ENCODE measurements at regions not wholly inside any gene's neighbourhood (a gene's known extent, or its start where the extent isn't known, plus 50 kb on each side); places are given as distances from the start of the nearest gene placed in this dataset.
A peak's percentile ranks its signal among the peaks of the same experiment; 100 is the strongest.
"Not testable (repeated sequence)": the region's sequence is repeated elsewhere in the genome, so short reads cannot be mapped to it uniquely, and the experiment has no call there.

GRCh38 chr1:243996223-243996622 is 54.9 kb upstream of the ZBTB18 start:
- DNase-seq, result no peak

GRCh38 chr1:243991650-243992049 is 59.4 kb upstream of the ZBTB18 start:
- no peak for DNase-seq

- no peak for DNase-seq
Measured at GRCh38 chr1:243984788-243985187, 66.3 kb upstream of the ZBTB18 start.

GRCh38 chr1:243982447-243983018 is 68.5 kb upstream of the ZBTB18 start:
- DNase-seq, result peak; percentile 35

- no peak for DNase-seq
Measured at GRCh38 chr1:243980471-243980870, 70.6 kb upstream of the ZBTB18 start.

- DNase-seq, result no peak
Measured at GRCh38 chr1:243980071-243980470, 71.0 kb upstream of the ZBTB18 start.

- DNase-seq, result no peak
Measured at GRCh38 chr1:243979396-243979795, 71.7 kb upstream of the ZBTB18 start.

GRCh38 chr1:243977094-243977493 is 74.0 kb upstream of the ZBTB18 start:
- DNase-seq, result no peak

GRCh38 chr1:243974451-243975292 is 76.4 kb upstream of the ZBTB18 start:
- peak; percentile 54 for DNase-seq

- no peak for DNase-seq
Measured at GRCh38 chr1:243973169-243973568, 77.9 kb upstream of the ZBTB18 start.

- no peak for DNase-seq
Measured at GRCh38 chr1:243970077-243970476, 81.0 kb upstream of the ZBTB18 start.

GRCh38 chr1:243968413-243968812 is 82.7 kb upstream of the ZBTB18 start:
- DNase-seq, result no peak

GRCh38 chr1:243964915-243965314 is 86.2 kb upstream of the ZBTB18 start:
- no peak for DNase-seq

- no peak for DNase-seq
Measured at GRCh38 chr1:243963571-243963970, 87.5 kb upstream of the ZBTB18 start.

GRCh38 chr1:243962541-243962940 is 88.5 kb upstream of the ZBTB18 start:
- no peak for DNase-seq

- DNase-seq, result no peak
Measured at GRCh38 chr1:243959998-243960397, 91.1 kb upstream of the ZBTB18 start.

- DNase-seq, result no peak
Measured at GRCh38 chr1:243957141-243957540, 93.9 kb upstream of the ZBTB18 start.

- DNase-seq, result no peak
Measured at GRCh38 chr1:243956450-243956849, 94.6 kb upstream of the ZBTB18 start.

- DNase-seq, result not testable (repeated sequence)
Measured at GRCh38 chr1:243951207-243951606, 99.9 kb upstream of the ZBTB18 start.

GRCh38 chr1:243950166-243950565 is 100.1 kb upstream of the AKT3 start:
- no peak for DNase-seq

GRCh38 chr1:243946946-243947345 is 96.9 kb upstream of the AKT3 start:
- peak; percentile 13 for DNase-seq

GRCh38 chr1:243946253-243946652 is 96.2 kb upstream of the AKT3 start:
- DNase-seq, result no peak

GRCh38 chr1:243945727-243946126 is 95.7 kb upstream of the AKT3 start:
- no peak for DNase-seq

GRCh38 chr1:243944429-243945160 is 94.6 kb upstream of the AKT3 start:
- no peak for DNase-seq

Data from NCI-H1092 treated with DMSO at 0.1 percent for 48 hours (cell line).